Activated T-helper 1 cell treated with anti-CD3 and anti-CD28 coated beads, Interleukin-12 subunit alpha, Interleukin-12 subunit beta, Interleukin-2, Interleukin-4 antibody, amounts not matched to agents 30 ng/mL and 10 ng/mL and 1 ng/mL, durations not matched to agents 14 hours and 24 hours and 36 hours (primary cell): ENCODE measurements at regions not wholly inside any gene's neighbourhood (a gene's known extent, or its start where the extent isn't known, plus 50 kb on each side); places are given as distances from the start of the nearest gene placed in this dataset.

Experiments
- DNase-seq: peaks from one replicate; pipeline ENCODE4 v3.0.0; 2021; ENCODE audit warnings: low spot score
- H3K27ac Mint-ChIP-seq: one replicate; pipeline ENCODE4 v1.8.0; 2021; ENCODE audit warnings: mild to moderate bottlenecking, mixed read lengths
- H3K27me3 Mint-ChIP-seq: one replicate; pipeline ENCODE4 v1.8.0; 2022; ENCODE audit warnings: mild to moderate bottlenecking, moderate library complexity, mixed read lengths; ENCODE audit not compliant: insufficient read depth
- H3K36me3 Mint-ChIP-seq: one replicate; pipeline ENCODE4 v1.8.0; 2021; ENCODE audit warnings: low read depth, mixed read lengths
- H3K4me1 Mint-ChIP-seq: one replicate; pipeline ENCODE4 v1.8.0; 2021; ENCODE audit warnings: low read depth, mixed read lengths
- H3K4me3 Mint-ChIP-seq: one replicate; pipeline ENCODE4 v1.8.0; 2021; ENCODE audit warnings: mild to moderate bottlenecking, moderate library complexity, mixed read lengths
- H3K9me3 Mint-ChIP-seq: one replicate; pipeline ENCODE4 v1.8.0; 2021; ENCODE audit warnings: mixed read lengths
- intact Hi-C: fragments of 100-400 bp; cut with micrococcal nuclease; formaldehyde crosslinking; loops from one replicate; pipeline ENCODE4 v1.15.1; 2024

DNA sequence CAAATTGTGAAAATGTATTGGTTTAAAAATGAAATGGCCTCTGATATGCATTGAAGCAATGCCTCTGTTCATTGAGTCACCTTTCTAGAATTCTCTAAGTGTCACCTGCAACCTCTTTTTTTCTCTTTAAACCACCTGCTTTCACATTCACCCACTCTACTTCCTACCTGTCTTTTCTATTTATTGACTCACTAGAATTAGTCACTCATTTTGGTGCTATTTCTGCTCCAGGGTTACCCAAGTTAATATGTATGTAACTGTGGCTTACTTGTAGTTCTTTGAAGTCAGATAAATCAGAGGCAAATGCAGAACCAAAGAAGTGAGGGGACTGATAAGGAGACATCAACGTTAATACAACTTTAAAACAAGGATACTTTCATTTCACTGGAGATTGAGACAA lies 674.7 kb downstream of the CCSER2 start:
- no peaks in the 10 kb centered on the region for H3K4me1 Mint-ChIP-seq
- H3K27me3 Mint-ChIP-seq, result no peaks in the 10 kb centered on the region
- H3K36me3 Mint-ChIP-seq, result no peaks in the 10 kb centered on the region
- no peak overlapping the region for H3K27ac Mint-ChIP-seq
- no peak overlapping the region for H3K4me3 Mint-ChIP-seq
- no peak for DNase-seq
- intact Hi-C loops, result no loop called here
- no peaks in the 10 kb centered on the region for H3K9me3 Mint-ChIP-seq

DNA sequence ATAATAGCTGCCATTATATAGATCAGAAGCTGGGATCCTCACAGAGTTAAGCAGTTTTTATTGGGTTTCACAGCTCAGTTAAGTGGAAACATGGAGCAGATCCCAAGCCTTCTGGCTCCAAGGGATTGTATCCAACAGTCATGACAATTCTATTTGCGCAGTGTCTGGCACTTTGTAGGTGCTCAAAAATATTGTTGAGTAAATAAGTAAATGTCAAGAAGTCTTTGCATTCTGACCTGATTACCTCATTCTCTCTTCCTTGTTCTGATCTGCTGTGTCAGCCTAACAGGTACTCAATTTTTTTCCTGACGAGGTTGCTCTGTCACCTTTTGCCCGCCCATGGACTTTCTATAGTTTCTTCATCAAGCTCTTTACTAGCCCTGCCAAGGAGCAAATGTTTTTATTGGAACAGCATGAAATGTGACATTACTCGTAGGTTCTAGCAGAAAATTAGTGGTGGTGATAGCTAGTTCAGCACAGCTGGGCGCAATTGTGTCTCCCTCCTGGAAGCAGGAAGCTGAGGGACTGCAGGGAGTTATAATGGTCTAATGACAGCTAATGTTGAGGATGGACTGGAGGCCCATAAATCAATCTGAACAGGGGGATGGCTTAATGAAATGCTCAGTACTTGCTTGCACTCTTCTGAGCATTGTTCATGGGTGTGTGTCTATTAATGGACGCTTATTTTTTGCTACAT lies 680.2 kb downstream of the CCSER2 start:
- DNase-seq, result no peak
- Mint-ChIP-seq H3K36me3 (no peaks in the 10 kb centered on the region), H3K4me3 (no peak overlapping the region), H3K9me3 (no peaks in the 10 kb centered on the region), H3K27ac (no peak overlapping the region), H3K27me3 (no peaks in the 10 kb centered on the region), H3K4me1 (no peaks in the 10 kb centered on the region)
- intact Hi-C loops, result no loop called here

DNA sequence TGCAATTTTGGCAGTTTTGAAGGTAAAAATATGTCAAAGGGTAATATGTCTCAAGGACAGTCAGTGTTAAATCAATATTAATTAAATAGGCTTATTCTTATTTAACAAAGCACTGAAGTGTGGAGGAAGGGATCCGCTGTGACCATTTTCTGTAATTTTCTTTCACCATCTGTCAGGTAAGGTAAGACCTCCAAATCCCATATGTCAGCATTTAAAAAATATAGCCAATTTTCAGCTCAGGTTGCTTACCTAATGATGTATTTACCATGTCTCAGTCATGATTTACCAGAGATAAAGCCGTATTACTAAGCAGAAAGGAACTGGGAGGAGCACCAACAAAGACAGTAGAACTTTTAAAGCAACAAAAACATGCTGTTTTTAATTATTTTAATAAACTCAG lies 683.9 kb downstream of the CCSER2 start:
- H3K9me3 Mint-ChIP-seq, result no peaks in the 10 kb centered on the region
- no peaks in the 10 kb centered on the region for H3K27me3 Mint-ChIP-seq
- H3K4me3 Mint-ChIP-seq, result no peak overlapping the region
- no peak overlapping the region for H3K27ac Mint-ChIP-seq
- intact Hi-C loops, result no loop called here
- no peaks in the 10 kb centered on the region for H3K4me1 Mint-ChIP-seq
- no peak for DNase-seq
- no peaks in the 10 kb centered on the region for H3K36me3 Mint-ChIP-seq

DNA sequence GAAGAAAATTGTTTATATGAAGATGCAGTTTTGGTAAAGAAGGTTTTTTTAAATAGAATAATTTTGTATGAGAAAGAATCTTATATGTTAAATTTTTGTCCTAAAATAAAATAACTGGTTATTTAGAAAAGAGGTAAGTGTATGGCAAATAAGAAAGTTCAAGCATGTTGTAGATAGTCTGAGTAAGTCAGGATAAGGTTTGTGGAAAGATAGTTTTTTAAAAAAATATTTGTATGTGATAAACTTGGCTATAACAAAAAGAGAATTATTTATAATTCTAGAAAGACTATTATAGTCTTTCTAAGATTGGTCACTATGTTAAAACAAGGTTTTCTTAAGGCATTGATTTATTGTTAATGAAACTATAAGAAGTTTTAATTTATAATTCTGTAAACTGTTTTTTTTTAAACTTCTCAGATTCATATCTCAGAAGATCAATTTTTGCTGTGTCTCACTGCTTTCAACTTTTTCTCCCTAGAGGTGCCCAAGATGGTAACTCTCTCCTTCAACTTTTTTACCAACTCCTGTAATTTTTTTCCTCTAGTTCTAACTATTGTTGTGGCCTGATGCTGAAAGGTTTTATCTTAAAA lies 698.6 kb downstream of the CCSER2 start:
- Mint-ChIP-seq H3K36me3 (no peaks in the 10 kb centered on the region), H3K4me3 (no peak overlapping the region), H3K4me1 (no peaks in the 10 kb centered on the region), H3K27me3 (peaks cover 2% of the 10 kb centered on the region), H3K27ac (no peak overlapping the region), H3K9me3 (peaks cover 11% of the 10 kb centered on the region)
- intact Hi-C loops, result no loop called here
- no peak for DNase-seq

DNA sequence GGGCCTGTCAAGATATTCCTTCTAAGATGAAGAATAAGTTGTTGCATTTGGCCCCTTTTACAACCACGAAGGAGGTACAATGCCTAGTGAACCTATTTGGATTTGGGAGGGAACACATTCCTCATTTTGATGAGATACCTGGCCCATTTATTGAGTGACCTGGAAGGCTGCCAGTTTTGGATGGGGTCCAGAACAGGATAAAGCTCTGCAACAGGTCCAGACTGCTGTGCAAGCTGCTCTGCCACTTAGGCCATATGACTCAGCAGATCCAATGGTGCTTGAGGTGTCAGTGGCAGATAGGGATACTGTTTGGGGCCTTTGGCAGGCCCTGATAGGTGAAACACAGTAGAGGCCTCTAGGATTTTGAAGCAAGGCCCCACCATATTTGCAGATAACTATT lies 704.6 kb downstream of the CCSER2 start:
- Mint-ChIP-seq H3K36me3 (no peaks in the 10 kb centered on the region), H3K4me3 (no peak overlapping the region), H3K9me3 (peaks cover 11% of the 10 kb centered on the region), H3K4me1 (no peaks in the 10 kb centered on the region), H3K27me3 (no peaks in the 10 kb centered on the region), H3K27ac (no peak overlapping the region)
- intact Hi-C loops, result no loop called here
- DNase-seq, result no peak

DNA sequence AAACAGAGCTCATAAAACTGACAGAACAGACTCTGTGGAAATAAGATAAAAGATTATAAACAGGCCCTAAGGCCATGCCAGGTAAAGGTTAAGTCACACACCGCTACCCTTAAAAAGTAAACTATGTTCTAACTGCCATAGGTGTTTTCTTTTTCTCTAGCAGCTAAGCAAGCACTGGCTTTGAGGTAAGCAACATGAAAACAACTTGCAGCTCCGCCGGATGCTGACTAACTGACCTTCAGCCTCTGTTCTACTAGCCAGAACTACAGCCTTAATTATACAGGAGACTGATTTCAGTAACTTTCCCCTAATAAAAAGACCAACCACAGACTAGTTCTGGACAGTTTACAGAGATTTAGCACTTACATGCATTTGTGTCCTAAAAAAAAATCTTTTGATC lies 708.3 kb downstream of the CCSER2 start:
- no peaks in the 10 kb centered on the region for H3K4me1 Mint-ChIP-seq
- no peaks in the 10 kb centered on the region for H3K27me3 Mint-ChIP-seq
- no peaks in the 10 kb centered on the region for H3K36me3 Mint-ChIP-seq
- no peak for DNase-seq
- H3K27ac Mint-ChIP-seq, result no peak overlapping the region
- intact Hi-C loops, result no loop called here
- H3K9me3 Mint-ChIP-seq, result peaks cover 19% of the 10 kb centered on the region
- H3K4me3 Mint-ChIP-seq, result no peak overlapping the region

DNA sequence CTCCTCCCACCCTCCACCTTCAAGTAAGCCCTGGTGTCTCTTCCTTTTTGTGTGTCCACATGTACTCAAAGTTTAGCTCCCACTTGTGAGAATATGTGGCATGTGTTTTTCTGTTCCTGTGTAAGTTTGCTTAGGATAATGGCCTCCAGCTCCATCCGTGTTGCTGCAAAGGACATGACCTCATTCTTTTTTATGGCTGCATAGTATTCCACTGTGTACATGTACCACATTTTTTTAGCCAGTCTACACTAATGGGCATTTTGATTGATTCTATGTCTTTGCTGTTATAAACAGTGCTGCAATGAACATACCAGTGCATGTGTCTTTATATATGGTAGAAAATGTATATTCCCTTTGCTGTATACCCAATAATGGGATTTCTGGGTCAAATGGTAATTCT lies 710.9 kb downstream of the CCSER2 start:
- intact Hi-C loops, result no loop called here
- H3K27me3 Mint-ChIP-seq, result no peaks in the 10 kb centered on the region
- DNase-seq, result no peak
- no peaks in the 10 kb centered on the region for H3K4me1 Mint-ChIP-seq
- H3K36me3 Mint-ChIP-seq, result no peaks in the 10 kb centered on the region
- H3K9me3 Mint-ChIP-seq, result peaks cover 22% of the 10 kb centered on the region
- H3K4me3 Mint-ChIP-seq, result no peak overlapping the region
- H3K27ac Mint-ChIP-seq, result no peak overlapping the region

DNA sequence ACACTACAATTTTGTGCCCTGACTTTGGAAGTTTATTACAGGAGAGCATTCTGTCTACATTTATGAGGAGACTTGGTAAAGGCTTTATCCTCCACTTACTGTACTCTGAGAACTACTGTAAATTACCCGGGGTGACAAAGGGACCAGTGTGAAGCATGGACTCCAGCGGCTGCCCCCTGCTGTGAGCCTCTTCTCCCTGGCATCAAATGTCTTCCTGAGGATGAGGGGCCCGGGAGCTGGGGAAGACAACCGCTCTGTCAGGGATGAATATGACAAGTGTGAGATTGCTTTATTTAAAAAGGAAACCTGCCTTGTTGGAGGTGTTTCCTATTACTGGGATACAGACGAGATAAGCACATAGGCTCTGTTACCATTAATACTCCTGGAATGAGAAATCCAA lies 714.8 kb downstream of the CCSER2 start:
- Mint-ChIP-seq H3K27me3 (no peaks in the 10 kb centered on the region), H3K27ac (no peak overlapping the region), H3K9me3 (peaks cover 15% of the 10 kb centered on the region), H3K4me3 (no peak overlapping the region), H3K36me3 (no peaks in the 10 kb centered on the region), H3K4me1 (no peaks in the 10 kb centered on the region)
- intact Hi-C loops, result no loop called here
- no peak for DNase-seq

DNA sequence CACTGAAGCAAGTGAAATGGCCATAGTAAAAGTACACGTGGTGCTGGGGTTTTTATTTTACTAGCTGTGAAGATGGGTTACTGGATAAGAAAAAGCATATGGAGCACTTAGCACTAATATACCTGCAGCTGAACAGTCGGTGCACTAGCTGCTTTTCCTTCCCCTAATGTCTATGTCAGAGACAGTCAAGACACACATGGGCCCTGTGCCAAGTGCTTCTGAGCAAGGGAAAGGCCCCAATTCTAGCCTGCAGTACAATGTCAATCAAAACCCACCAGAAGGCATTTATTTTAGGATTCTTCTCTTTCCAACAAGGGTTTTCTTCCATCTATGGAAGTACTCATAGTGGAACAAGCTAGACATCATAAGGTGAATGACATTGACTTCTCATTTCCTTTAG lies 716.7 kb downstream of the CCSER2 start:
- intact Hi-C loops, result no loop called here
- no peak for DNase-seq
- Mint-ChIP-seq H3K27ac (no peak overlapping the region), H3K27me3 (no peaks in the 10 kb centered on the region), H3K4me3 (no peak overlapping the region), H3K9me3 (peaks cover 8% of the 10 kb centered on the region), H3K36me3 (no peaks in the 10 kb centered on the region), H3K4me1 (no peaks in the 10 kb centered on the region)

DNA sequence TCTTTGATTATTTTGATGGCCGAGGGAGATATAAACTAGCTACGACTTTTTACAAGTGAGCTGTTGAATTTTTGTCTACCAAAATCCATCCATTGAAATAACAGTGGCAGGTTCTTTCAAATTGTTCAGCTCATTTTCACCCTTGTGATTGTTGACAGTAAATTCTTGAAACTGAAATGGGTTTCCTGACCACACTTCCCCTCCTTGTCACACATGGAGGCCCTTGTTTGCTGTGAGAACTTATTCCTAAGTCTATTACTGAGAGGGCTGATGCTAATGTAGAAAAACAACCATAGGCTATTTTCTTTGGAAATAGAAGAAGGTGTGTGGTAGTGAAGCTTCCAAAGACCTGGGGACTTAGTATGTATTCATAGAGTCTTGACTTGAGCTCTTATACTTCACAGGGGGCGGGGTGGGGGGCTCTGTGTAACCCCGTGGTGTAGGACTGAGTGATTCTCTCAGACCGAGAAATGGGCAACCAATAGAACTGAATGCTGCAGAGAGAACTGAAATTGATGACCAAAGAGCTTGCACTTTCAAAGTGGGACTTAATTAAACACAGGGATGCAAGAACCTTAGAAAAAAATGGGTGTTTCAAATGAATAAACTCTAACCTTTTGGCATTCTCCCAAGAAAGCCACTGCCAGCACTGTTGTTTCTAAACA lies 718.9 kb downstream of the CCSER2 start:
- Mint-ChIP-seq H3K9me3 (peaks cover 5% of the 10 kb centered on the region), H3K27ac (no peak overlapping the region), H3K36me3 (no peaks in the 10 kb centered on the region), H3K27me3 (no peaks in the 10 kb centered on the region), H3K4me3 (no peak overlapping the region), H3K4me1 (no peaks in the 10 kb centered on the region)
- DNase-seq, result no peak
- intact Hi-C loops, result no loop called here

DNA sequence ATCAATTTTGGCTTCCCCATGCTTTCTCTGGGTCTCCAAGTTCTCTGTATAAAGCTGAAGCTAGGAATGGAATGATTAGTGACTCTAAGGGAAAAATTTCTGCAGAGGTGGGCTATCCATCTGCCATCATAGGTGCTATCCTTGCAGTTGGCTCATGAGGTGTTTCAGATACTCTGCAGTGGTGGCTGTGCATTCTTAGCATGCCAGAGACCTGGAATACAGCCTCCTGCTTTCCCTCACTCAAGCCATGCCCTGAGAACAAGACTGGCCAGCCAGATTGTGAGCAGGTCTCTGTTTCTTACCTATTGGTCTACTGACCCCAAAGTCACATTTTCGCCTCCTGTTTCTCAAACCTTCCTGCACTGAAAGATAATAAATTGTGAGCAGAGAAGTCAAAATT lies 719.6 kb downstream of the CCSER2 start:
- H3K27ac Mint-ChIP-seq, result no peak overlapping the region
- no peak overlapping the region for H3K4me3 Mint-ChIP-seq
- peaks cover 4% of the 10 kb centered on the region for H3K9me3 Mint-ChIP-seq
- no peaks in the 10 kb centered on the region for H3K27me3 Mint-ChIP-seq
- H3K36me3 Mint-ChIP-seq, result no peaks in the 10 kb centered on the region
- intact Hi-C loops, result no loop called here
- no peak for DNase-seq
- no peaks in the 10 kb centered on the region for H3K4me1 Mint-ChIP-seq

DNA sequence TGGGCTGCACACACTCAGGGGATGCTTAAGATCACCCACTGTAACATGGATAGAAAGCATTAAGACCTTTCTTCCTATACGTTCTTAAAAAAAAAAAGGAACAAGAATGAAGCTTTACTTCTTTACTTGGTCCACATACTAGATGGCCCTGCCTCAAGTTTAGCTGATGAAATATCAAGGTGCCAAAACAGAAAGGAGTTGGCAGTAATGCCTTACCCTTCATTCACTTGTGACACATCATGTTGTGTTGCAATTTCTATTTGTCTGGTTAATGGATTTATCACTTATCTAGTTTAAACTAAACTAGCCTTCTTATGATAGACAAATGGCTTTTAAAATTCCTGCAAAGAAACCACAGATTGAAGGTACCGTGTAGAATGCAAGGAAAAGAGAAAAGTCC lies 720.3 kb downstream of the CCSER2 start:
- H3K36me3 Mint-ChIP-seq, result no peaks in the 10 kb centered on the region
- H3K27me3 Mint-ChIP-seq, result no peaks in the 10 kb centered on the region
- DNase-seq, result no peak
- H3K4me3 Mint-ChIP-seq, result no peak overlapping the region
- no peaks in the 10 kb centered on the region for H3K4me1 Mint-ChIP-seq
- H3K27ac Mint-ChIP-seq, result no peak overlapping the region
- intact Hi-C loops, result no loop called here
- H3K9me3 Mint-ChIP-seq, result peaks cover 4% of the 10 kb centered on the region

DNA sequence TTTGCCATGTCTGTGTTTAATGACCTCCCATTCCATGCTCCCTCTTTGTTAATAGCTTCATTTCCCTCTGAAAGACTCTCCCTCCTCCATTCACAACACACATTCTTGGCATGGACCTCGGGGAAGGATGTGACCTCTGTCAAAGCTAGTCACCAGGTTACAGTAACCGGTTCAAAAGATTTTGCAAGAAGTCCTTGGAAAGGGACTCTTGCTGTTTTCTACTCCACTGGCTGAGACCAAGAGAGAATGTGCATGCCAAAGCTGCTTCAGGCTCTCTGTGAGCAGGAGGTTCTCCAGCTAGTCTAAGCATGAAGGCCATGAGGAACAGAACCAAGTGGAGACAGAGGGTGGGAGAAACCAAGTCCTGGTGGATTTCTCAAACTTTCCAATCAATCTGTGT lies 732.6 kb downstream of the CCSER2 start:
- no peak for DNase-seq
- no peaks in the 10 kb centered on the region for H3K9me3 Mint-ChIP-seq
- H3K36me3 Mint-ChIP-seq, result no peaks in the 10 kb centered on the region
- H3K4me3 Mint-ChIP-seq, result no peak overlapping the region
- peaks cover 3% of the 10 kb centered on the region for H3K27me3 Mint-ChIP-seq
- intact Hi-C loops, result no loop called here
- no peaks in the 10 kb centered on the region for H3K4me1 Mint-ChIP-seq
- H3K27ac Mint-ChIP-seq, result no peak overlapping the region
